ENCODE measurements at regions not wholly inside any gene's neighbourhood (a gene's known extent, or its start where the extent isn't known, plus 50 kb on each side); places are given as distances from the start of the nearest gene placed in this dataset.

DNA sequence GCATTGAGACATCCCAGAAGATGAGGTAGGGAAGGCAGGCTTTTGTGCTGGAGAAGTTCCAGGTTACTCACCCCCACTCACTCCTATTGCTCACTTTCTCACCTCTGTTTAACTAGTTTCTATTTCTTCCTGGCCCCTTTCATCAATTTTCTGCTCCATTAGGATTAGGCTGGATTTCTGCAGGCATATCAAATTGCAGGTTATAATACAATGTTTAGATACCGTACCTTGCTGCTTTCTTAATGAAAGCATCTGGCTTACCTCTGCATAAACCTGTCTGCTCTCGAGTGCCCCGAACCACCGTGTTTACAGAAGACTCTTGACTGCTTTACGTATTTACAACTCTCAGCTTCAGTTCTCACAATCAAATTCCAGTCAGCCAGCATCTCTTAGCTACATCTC lies 173.7 kb downstream of the ADAMTS15 start:
- Histone ChIP-seq H3K4me1 (ENCODE audit: control insufficient read depth in 3 of 3, insufficient read depth in 3 of 3, low read length in 3 of 3) (no peaks in the 10 kb centered on the region), H3K4me3 (ENCODE audit: low read length in 3 of 3) (no peak overlapping the region), H3K9ac (ENCODE audit: low read depth in 1 of 3, low read length in 3 of 3) (no peak overlapping the region), H3K36me3 (ENCODE audit: control insufficient read depth in 3 of 3, insufficient read depth in 3 of 3, low read length in 3 of 3) (no peaks in the 10 kb centered on the region), H3K27ac (ENCODE audit: low read depth, low read length) (no peak overlapping the region), H3K27me3 (ENCODE audit: control insufficient read depth in 3 of 3, insufficient read depth in 3 of 3, low read length in 3 of 3) (no peaks in the 10 kb centered on the region), H3K9me3 (ENCODE audit: control insufficient read depth in 3 of 3, low read length in 3 of 3) (no peaks in the 10 kb centered on the region)

DNA sequence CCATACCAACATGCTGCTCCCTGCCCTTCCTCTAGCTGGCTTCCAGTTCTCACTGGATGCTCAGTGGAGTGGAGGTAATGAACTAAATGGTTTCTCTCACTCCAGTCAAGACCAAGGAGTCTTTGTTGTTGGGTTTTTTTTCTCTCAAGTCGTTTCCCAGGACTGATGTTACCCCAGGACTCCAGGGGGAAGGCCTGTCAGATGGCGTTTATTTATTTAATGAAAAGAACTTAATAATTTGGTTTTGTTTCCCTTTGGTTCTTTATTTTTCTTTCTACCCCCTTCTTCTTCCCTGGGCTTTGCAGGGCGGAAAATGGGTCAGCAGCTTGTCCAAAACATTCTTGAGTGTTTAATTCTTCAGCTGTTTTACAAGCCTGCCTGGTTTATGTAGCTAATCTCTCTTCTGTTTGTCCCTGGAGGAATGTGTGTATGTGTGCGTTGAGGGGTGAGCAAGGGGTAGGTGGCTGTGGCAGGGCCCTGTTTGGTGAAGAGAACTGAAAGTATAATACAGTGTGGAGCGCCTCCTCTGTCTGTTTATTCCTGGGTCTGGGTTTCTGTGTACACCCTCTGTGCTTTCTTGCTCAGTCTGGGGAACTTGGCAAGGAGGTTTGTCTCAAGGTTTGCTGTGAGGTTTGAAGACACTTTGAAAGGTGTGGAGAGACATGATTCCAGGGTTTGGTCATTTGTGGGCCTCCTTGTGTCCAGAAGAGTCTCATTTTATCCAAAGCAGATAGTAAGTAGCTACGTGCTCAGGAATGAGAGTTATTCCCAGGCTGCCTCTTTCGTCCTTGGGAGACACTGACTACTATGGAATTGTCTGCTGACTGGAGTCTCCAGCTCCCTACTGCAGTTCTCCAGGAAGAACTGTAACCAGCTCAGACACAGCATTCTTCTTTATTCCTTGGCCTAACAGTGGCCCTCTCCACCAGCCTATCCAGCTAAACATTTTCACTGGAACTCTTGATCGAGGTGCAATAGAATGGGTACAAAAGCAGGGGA lies 175.5 kb downstream of the ADAMTS15 start:
- H3K9me3 ChIP-seq (ENCODE audit: control insufficient read depth in 3 of 3, low read length in 3 of 3): no peaks in the 10 kb centered on the region
- no peaks in the 10 kb centered on the region for H3K36me3 ChIP-seq (ENCODE audit: control insufficient read depth in 3 of 3, insufficient read depth in 3 of 3, low read length in 3 of 3)
- H3K27me3 ChIP-seq (ENCODE audit: control insufficient read depth in 3 of 3, insufficient read depth in 3 of 3, low read length in 3 of 3): no peaks in the 10 kb centered on the region
- no peak overlapping the region for H3K4me3 ChIP-seq (ENCODE audit: low read length in 3 of 3)
- H3K9ac ChIP-seq (ENCODE audit: low read depth in 1 of 3, low read length in 3 of 3): no peak overlapping the region
- H3K27ac ChIP-seq (ENCODE audit: low read depth, low read length): peak overlapping the region; percentile 21
- H3K4me1 ChIP-seq (ENCODE audit: control insufficient read depth in 3 of 3, insufficient read depth in 3 of 3, low read length in 3 of 3): no peaks in the 10 kb centered on the region

DNA sequence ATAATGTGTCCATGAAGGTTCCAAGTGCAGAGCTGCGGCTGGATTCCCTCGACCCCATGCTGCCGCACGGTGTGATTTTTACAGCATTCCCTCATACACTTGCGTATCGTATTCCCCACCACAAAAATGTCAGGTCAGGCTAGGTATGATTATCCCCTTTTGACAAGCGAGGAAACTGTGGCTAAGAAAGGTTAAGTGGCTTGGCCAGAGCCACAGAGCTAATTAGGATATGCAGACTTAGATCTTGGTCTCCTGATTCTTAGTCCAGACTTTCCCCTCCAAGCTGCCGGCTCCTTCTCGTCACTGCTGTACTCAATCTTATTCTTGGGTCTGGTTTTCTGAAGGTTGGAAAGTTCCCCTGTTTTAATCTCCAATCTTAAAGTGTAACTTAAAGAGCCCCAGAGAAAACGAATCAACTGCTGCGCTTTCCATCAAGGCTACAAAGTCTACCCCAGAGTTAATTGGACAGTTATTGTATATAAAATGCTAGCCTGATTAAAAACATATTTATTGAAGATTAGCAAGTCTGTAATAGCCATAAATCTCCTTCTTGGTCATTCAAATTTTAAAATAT lies 176.6 kb downstream of the ADAMTS15 start:
- no peaks in the 10 kb centered on the region for H3K9me3 ChIP-seq (ENCODE audit: control insufficient read depth in 3 of 3, low read length in 3 of 3)
- no peak overlapping the region for H3K27ac ChIP-seq (ENCODE audit: low read depth, low read length)
- H3K27me3 ChIP-seq (ENCODE audit: control insufficient read depth in 3 of 3, insufficient read depth in 3 of 3, low read length in 3 of 3): no peaks in the 10 kb centered on the region
- no peak overlapping the region for H3K4me3 ChIP-seq (ENCODE audit: low read length in 3 of 3)
- H3K9ac ChIP-seq (ENCODE audit: low read depth in 1 of 3, low read length in 3 of 3): no peak overlapping the region
- no peaks in the 10 kb centered on the region for H3K36me3 ChIP-seq (ENCODE audit: control insufficient read depth in 3 of 3, insufficient read depth in 3 of 3, low read length in 3 of 3)
- no peaks in the 10 kb centered on the region for H3K4me1 ChIP-seq (ENCODE audit: control insufficient read depth in 3 of 3, insufficient read depth in 3 of 3, low read length in 3 of 3)

DNA sequence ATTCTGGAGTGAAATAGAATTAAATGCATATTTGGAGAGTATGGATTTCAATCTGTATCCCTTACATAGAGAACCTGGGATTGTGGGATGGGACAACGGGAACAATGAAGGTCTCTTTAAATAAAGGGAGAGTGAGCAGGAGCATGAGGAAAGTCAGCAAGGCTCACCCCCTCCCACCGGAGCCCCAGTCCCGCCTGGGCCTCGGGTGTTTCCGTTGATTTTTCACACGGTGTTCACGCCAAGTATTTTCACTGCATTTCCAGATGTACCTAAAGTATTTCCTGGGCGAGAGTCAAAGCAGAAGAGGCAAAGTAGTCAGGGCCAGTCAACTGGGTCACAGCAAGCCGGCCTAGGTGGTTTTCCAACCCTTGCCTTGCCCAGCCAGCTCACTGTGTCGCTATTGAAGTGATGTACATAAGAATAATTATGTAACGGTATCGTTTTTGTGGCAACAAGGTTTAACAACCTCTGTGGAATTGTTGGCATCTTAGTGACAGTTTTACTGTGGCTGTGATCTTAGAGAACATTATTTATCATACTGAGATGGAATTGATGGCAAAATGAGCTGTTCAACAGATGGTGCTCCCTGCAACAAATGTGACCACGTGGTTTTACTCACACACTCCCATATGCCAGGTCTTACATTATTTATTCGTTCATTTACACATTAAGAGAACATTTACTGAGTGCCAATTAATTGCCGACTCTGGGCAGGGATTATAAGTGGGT lies 177.3 kb downstream of the ADAMTS15 start:
- no peak overlapping the region for H3K9ac ChIP-seq (ENCODE audit: low read depth in 1 of 3, low read length in 3 of 3)
- H3K36me3 ChIP-seq (ENCODE audit: control insufficient read depth in 3 of 3, insufficient read depth in 3 of 3, low read length in 3 of 3): no peaks in the 10 kb centered on the region
- H3K4me3 ChIP-seq (ENCODE audit: low read length in 3 of 3): no peak overlapping the region
- no peaks in the 10 kb centered on the region for H3K27me3 ChIP-seq (ENCODE audit: control insufficient read depth in 3 of 3, insufficient read depth in 3 of 3, low read length in 3 of 3)
- H3K4me1 ChIP-seq (ENCODE audit: control insufficient read depth in 3 of 3, insufficient read depth in 3 of 3, low read length in 3 of 3): no peaks in the 10 kb centered on the region
- H3K9me3 ChIP-seq (ENCODE audit: control insufficient read depth in 3 of 3, low read length in 3 of 3): no peaks in the 10 kb centered on the region
- no peak overlapping the region for H3K27ac ChIP-seq (ENCODE audit: low read depth, low read length)

DNA sequence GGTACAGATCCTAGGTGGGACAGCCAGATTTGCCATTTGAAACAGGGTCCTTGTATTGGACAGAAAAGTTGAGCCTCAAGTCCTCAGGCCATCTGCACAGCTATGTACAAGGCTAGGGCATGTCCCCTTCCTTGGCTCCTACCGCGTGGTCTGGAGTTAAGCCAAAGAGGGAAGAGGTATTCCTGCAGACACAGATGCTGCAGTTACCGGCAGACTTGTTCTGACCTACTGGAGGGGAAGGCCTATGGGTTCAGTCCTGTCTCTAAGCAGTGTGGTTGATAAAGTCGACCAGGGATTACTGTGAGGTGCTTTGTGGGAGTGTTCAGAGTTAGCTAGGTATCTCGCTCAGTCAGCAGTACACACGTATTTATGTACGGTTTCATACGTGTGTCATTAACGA lies 180.6 kb downstream of the ADAMTS15 start:
- H3K4me3 ChIP-seq (ENCODE audit: low read length in 3 of 3): no peak overlapping the region
- no peaks in the 10 kb centered on the region for H3K36me3 ChIP-seq (ENCODE audit: control insufficient read depth in 3 of 3, insufficient read depth in 3 of 3, low read length in 3 of 3)
- H3K27me3 ChIP-seq (ENCODE audit: control insufficient read depth in 3 of 3, insufficient read depth in 3 of 3, low read length in 3 of 3): no peaks in the 10 kb centered on the region
- H3K9ac ChIP-seq (ENCODE audit: low read depth in 1 of 3, low read length in 3 of 3): no peak overlapping the region
- no peaks in the 10 kb centered on the region for H3K9me3 ChIP-seq (ENCODE audit: control insufficient read depth in 3 of 3, low read length in 3 of 3)
- no peaks in the 10 kb centered on the region for H3K4me1 ChIP-seq (ENCODE audit: control insufficient read depth in 3 of 3, insufficient read depth in 3 of 3, low read length in 3 of 3)
- H3K27ac ChIP-seq (ENCODE audit: low read depth, low read length): no peak overlapping the region

DNA sequence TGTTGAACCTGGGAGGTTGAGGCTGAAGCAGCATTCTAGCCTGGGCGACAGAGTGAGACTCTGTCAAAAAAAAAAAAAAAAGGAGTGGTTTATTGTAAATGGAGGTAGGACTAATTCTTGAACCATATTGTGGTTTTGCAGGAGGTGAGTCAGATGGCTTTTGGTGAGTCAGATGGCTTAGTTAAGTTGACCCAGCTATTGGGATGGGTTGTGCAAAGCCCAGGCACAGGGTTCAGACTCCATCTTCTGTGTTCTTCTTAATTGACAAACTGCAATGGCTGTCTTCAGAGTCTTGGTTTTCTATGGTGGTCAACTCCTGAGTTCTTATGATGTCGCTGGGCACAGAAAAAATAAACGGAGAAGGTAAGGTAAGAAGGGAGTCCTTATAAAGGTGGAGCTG lies 182.7 kb downstream of the ADAMTS15 start:
- Histone ChIP-seq H3K27me3 (ENCODE audit: control insufficient read depth in 3 of 3, insufficient read depth in 3 of 3, low read length in 3 of 3) (no peaks in the 10 kb centered on the region), H3K4me1 (ENCODE audit: control insufficient read depth in 3 of 3, insufficient read depth in 3 of 3, low read length in 3 of 3) (peaks cover 5 to 11% (median 5%) of the 10 kb centered on the region in 3 donors), H3K9me3 (ENCODE audit: control insufficient read depth in 3 of 3, low read length in 3 of 3) (no peaks in the 10 kb centered on the region), H3K9ac (ENCODE audit: low read depth in 1 of 3, low read length in 3 of 3) (no peak overlapping the region), H3K27ac (ENCODE audit: low read depth, low read length) (no peak overlapping the region), H3K4me3 (ENCODE audit: low read length in 3 of 3) (no peak overlapping the region), H3K36me3 (ENCODE audit: control insufficient read depth in 3 of 3, insufficient read depth in 3 of 3, low read length in 3 of 3) (no peaks in the 10 kb centered on the region)

DNA sequence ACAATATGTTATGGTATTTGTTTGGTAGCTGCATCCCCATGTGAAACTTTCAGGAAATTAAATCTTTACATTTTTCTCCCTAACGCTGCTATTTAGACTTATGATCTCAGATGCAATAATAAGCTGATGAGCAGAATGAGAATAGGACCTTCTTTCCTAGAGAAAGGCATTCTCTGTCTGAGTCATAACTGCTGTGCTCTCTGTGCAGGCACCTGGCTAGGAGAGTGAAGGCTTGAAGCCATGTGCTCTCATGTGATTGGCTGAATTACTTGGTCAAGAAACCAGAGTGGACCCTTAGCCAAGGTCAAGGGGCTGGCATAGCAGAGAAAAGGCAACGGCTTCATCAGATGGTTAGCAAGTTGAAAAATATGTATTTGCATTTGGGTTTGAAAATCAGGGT lies 185.0 kb downstream of the ADAMTS15 start:
- no peak overlapping the region for H3K27ac ChIP-seq (ENCODE audit: low read depth, low read length)
- H3K9ac ChIP-seq (ENCODE audit: low read depth in 1 of 3, low read length in 3 of 3): no peak overlapping the region
- no peaks in the 10 kb centered on the region for H3K9me3 ChIP-seq (ENCODE audit: control insufficient read depth in 3 of 3, low read length in 3 of 3)
- H3K27me3 ChIP-seq (ENCODE audit: control insufficient read depth in 3 of 3, insufficient read depth in 3 of 3, low read length in 3 of 3): no peaks in the 10 kb centered on the region
- peaks cover 5 to 21% (median 12%) of the 10 kb centered on the region in 3 donors for H3K4me1 ChIP-seq (ENCODE audit: control insufficient read depth in 3 of 3, insufficient read depth in 3 of 3, low read length in 3 of 3)
- no peak overlapping the region for H3K4me3 ChIP-seq (ENCODE audit: low read length in 3 of 3)
- no peaks in the 10 kb centered on the region for H3K36me3 ChIP-seq (ENCODE audit: control insufficient read depth in 3 of 3, insufficient read depth in 3 of 3, low read length in 3 of 3)

DNA sequence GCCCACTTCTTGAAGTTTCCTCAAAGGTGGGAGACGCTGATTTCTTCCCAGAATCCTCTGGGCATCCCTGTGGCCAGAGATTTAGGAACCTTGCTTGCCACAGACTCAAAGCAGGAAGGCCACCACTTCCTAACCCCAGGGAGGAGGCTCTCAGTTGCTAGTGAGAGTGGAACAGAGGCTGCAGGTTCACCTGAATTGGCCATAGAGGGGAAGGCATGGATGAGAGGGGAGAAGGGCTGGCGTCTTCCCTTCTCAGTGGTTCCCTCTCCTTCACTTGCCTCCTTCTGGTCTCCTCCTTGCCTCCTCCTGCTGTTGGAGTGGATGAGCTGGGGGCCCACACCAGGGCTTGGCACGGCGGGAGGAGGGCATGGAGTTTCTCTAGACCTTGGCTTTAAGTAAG lies 185.7 kb downstream of the ADAMTS15 start:
- Histone ChIP-seq H3K4me3 (ENCODE audit: low read length in 3 of 3) (no peak overlapping the region), H3K9ac (ENCODE audit: low read depth in 1 of 3, low read length in 3 of 3) (no peak overlapping the region), H3K9me3 (ENCODE audit: control insufficient read depth in 3 of 3, low read length in 3 of 3) (no peaks in the 10 kb centered on the region), H3K27me3 (ENCODE audit: control insufficient read depth in 3 of 3, insufficient read depth in 3 of 3, low read length in 3 of 3) (no peaks in the 10 kb centered on the region), H3K36me3 (ENCODE audit: control insufficient read depth in 3 of 3, insufficient read depth in 3 of 3, low read length in 3 of 3) (no peaks in the 10 kb centered on the region), H3K4me1 (ENCODE audit: control insufficient read depth in 3 of 3, insufficient read depth in 3 of 3, low read length in 3 of 3) (peaks cover 5 to 22% (median 12%) of the 10 kb centered on the region in 3 donors), H3K27ac (ENCODE audit: low read depth, low read length) (no peak overlapping the region)

DNA sequence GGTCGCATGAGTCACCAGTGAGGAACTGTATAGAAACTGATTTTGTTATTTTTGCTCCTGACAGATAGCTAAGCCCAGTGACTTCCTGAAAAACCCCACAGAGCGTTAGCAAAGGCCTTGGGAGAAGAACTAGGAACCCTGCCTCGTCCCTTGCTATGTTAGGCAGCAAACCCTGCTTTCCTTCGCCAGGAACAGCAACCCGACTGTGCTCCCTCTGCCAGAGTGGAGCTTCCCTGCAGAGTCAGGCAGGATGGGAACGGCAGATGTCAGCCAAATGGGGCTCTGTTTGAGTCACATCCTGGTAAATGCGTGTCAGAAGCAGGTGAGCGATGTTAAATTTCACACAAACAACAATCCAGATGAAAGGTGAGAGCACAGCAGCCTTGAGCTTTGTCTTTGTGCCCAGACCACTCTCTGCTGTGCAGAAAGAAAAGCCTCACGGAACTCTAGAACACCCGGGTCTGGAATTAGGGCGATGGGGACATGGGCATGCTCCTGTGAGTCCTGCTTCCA lies 186.6 kb downstream of the ADAMTS15 start:
- Histone ChIP-seq H3K9ac (ENCODE audit: low read depth in 1 of 3, low read length in 3 of 3) (peak overlapping the region in 1 of 3 donors; percentile 45), H3K4me1 (ENCODE audit: control insufficient read depth in 3 of 3, insufficient read depth in 3 of 3, low read length in 3 of 3) (peaks cover 5 to 25% (median 17%) of the 10 kb centered on the region in 3 donors), H3K4me3 (ENCODE audit: low read length in 3 of 3) (no peak overlapping the region), H3K27ac (ENCODE audit: low read depth, low read length) (no peak overlapping the region), H3K27me3 (ENCODE audit: control insufficient read depth in 3 of 3, insufficient read depth in 3 of 3, low read length in 3 of 3) (no peaks in the 10 kb centered on the region), H3K9me3 (ENCODE audit: control insufficient read depth in 3 of 3, low read length in 3 of 3) (no peaks in the 10 kb centered on the region), H3K36me3 (ENCODE audit: control insufficient read depth in 3 of 3, insufficient read depth in 3 of 3, low read length in 3 of 3) (no peaks in the 10 kb centered on the region)

Data from skeletal muscle tissue (tissue), 3 donors.